H1 (cell line): ENCODE measurements at regions not wholly inside any gene's neighbourhood (a gene's known extent, or its start where the extent isn't known, plus 50 kb on each side); places are given as distances from the start of the nearest gene placed in this dataset.

ENCODE experiments used
- GABPA ChIP-seq: IDR thresholded peaks from 2 replicates; pipeline ENCODE4 v1.6.1; 2011; ENCODE audit warnings: mild to moderate bottlenecking, low read length, moderate library complexity, borderline replicate concordance; ENCODE audit not compliant: insufficient read depth
- GTF2F1 ChIP-seq: IDR thresholded peaks from 2 replicates; pipeline ENCODE4 v1.6.1; 2012; ENCODE audit warnings: low read depth, low read length, improper control_type of control experiment, borderline replicate concordance
- TF ChIP-seq, protein P1 (sequence below): IDR thresholded peaks from 2 replicates; pipeline ENCODE4 v1.6.1; 2012; ENCODE audit warnings: inconsistent platforms

DNA sequence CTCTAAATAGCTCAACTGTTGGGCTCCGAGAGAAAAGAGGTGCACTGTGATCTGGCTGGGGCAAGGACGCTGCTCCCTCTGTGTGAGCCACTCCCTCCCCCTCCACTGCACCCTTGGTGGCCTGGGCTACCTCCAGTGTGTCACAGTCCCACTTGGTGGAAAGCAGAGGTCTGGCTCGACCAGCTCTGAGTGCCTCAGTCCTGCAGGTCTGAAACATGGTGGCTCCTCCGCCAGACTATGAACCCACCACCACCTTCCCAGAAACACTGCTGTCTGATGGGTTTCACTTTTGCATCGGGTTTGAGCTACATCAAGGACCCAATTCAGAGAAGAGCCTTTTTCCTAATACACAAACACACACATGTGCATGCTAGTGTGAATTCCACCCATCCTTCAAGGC, 500.1 kb downstream of the RPS24 start (continued):
- TF ChIP-seq, protein P1, sequence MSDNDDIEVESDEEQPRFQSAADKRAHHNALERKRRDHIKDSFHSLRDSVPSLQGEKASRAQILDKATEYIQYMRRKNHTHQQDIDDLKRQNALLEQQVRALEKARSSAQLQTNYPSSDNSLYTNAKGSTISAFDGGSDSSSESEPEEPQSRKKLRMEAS, result no peak
- TF ChIP-seq GABPA (no peak), GTF2F1 (no peak)
- TF ChIP-seq, all 59 proteins: peak for 0
